Activated CD8-positive, alpha-beta T cell treated with anti-CD3 and anti-CD28 coated beads for 36 hours (primary cell): ENCODE measurements at regions not wholly inside any gene's neighbourhood (a gene's known extent, or its start where the extent isn't known, plus 50 kb on each side); places are given as distances from the start of the nearest gene placed in this dataset.

Experiments
- ATAC-seq: fragments of 200-7000 bp; cut with Tn5 transposase; one replicate; pipeline ENCODE4 v1.10.0; 2021; ENCODE audit warnings: mild to moderate bottlenecking, moderate library complexity
- CTCF ChIA-PET: fragments of 350-600 bp; sonication (Branson Sonifier 250); formaldehyde crosslinking; loops from one replicate; lab custom pipeline; 2021; ENCODE audit warnings: antibody characterized with exemption; lab: Charles Lee
- POLR2A ChIA-PET: fragments of 350-600 bp; sonication (Branson Sonifier 250); formaldehyde crosslinking; loops from one replicate; lab custom pipeline; 2021; ENCODE audit warnings: antibody characterized with exemption; lab: Charles Lee
- DNase-seq: peaks from one replicate; pipeline ENCODE4 v3.0.0-alpha.2; 2020
- H3K27ac Mint-ChIP-seq: one replicate; pipeline ENCODE4 v1.8.0; 2021; ENCODE audit warnings: mild to moderate bottlenecking, mixed read lengths
- H3K27me3 Mint-ChIP-seq: one replicate; pipeline ENCODE4 v1.8.0; 2021; ENCODE audit warnings: mixed read lengths
- H3K36me3 Mint-ChIP-seq: one replicate; pipeline ENCODE4 v1.8.0; 2021; ENCODE audit warnings: low read depth, mixed read lengths
- H3K4me1 Mint-ChIP-seq: one replicate; pipeline ENCODE4 v1.8.0; 2021; ENCODE audit warnings: low read depth, mixed read lengths
- H3K4me3 Mint-ChIP-seq: one replicate; pipeline ENCODE4 v1.8.0; 2021; ENCODE audit warnings: mild to moderate bottlenecking, moderate library complexity, mixed read lengths
- H3K9me3 Mint-ChIP-seq: one replicate; pipeline ENCODE4 v1.8.0; 2021; ENCODE audit warnings: mixed read lengths
- intact Hi-C: fragments of 100-400 bp; cut with micrococcal nuclease; formaldehyde crosslinking; loops from one replicate; pipeline ENCODE4 v1.10.0; 2022
- TF ChIP-seq, protein P1 (sequence below): fragments of 200-600 bp; IDR thresholded peaks from one replicate; pipeline ENCODE4 v1.8.0; 2022; ENCODE audit warnings: antibody characterized with exemption, mild to moderate bottlenecking

DNA sequence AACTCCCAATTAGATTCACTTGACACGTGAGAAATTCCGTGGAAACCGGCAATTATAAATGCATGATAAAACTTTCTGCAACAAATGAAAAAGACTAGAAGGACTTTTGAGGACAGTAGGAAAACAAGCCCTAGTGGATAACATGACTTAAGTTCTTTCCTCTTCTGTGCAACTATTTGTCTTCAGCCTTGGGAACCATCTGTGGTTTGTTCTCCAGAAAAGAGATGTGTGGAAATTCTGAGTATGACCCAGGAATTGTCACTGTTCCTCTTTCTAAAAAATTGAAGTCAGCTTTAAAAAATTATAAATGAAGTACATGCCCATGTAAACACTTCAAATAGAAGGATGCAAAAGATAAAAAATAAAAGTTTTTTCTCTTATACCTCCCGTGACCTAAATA, 128.6 kb upstream of the SVIL start:
- intact Hi-C loops: no loop called here
- DNase-seq (no peak), ATAC-seq (no peak)
- Mint-ChIP-seq H3K4me1 (no peaks in the 10 kb centered on the region), H3K27ac (no peak overlapping the region), H3K9me3 (no peaks in the 10 kb centered on the region), H3K36me3 (no peaks in the 10 kb centered on the region), H3K27me3 (no peaks in the 10 kb centered on the region), H3K4me3 (no peak overlapping the region)
- ChIA-PET CTCF (no interaction called here), POLR2A (no interaction called here)
- TF ChIP-seq, protein P1, sequence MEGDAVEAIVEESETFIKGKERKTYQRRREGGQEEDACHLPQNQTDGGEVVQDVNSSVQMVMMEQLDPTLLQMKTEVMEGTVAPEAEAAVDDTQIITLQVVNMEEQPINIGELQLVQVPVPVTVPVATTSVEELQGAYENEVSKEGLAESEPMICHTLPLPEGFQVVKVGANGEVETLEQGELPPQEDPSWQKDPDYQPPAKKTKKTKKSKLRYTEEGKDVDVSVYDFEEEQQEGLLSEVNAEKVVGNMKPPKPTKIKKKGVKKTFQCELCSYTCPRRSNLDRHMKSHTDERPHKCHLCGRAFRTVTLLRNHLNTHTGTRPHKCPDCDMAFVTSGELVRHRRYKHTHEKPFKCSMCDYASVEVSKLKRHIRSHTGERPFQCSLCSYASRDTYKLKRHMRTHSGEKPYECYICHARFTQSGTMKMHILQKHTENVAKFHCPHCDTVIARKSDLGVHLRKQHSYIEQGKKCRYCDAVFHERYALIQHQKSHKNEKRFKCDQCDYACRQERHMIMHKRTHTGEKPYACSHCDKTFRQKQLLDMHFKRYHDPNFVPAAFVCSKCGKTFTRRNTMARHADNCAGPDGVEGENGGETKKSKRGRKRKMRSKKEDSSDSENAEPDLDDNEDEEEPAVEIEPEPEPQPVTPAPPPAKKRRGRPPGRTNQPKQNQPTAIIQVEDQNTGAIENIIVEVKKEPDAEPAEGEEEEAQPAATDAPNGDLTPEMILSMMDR: no peak

DNA sequence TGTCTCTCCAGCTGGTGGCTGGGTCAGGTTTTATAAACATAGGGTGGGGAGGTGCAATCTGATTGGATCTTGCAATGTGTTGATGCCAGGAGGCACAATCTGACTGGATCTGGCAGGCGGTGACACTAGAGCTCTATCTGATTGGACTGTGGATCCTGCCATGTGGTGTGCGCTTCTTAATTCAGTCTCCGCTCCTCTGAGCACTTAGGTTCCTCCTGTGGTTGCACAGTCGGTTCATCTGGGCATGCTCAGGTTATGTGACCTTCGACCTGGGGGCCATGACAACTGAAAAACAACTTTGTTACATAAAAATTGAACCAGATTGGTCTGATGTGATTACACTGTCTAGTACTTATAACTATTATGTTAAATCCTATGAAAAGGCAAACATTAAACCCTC, 127.1 kb upstream of the SVIL start:
- Mint-ChIP-seq H3K4me3 (no peak overlapping the region), H3K9me3 (no peaks in the 10 kb centered on the region), H3K27me3 (no peaks in the 10 kb centered on the region), H3K4me1 (no peaks in the 10 kb centered on the region), H3K27ac (no peak overlapping the region), H3K36me3 (no peaks in the 10 kb centered on the region)
- DNase-seq: no peak
- no peak for ATAC-seq
- TF ChIP-seq, protein P1: no peak
- intact Hi-C loops: no loop called here
- ChIA-PET CTCF (no interaction called here), POLR2A (no interaction called here)

DNA sequence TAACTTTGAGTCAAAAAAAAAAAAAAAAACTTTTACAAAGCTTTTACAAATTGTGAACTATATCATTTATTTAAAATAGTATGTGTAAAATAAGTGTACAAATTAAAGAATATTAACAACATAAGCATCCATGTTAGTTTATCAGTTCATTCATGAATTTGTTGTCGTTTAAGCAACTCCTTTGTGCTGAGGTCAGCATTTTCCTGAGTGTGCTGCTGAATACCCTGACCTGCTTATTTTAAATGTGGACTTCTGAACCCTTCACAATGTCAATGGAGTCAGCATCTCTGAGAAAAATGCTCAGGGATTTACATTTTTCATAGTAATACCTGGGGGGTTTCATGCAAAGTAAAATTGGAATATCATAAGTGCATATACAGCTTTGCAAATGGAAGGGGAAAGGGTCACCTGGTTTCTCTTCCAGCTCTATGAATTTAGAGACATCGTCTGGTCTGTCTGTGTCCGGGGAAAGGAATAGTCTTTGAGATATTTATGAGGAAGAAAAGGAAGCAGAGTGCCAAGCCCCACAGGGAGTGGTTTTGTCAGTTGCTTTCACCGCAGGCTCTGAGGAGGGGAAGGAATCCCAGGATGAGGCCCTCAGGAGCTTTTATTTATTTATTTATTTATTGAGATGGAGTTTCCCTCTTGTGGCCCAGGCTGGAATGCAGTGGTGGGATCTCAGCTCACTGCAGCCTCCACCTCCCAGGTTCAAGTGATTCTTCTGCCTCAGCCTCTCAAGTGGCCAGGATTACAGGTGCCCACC, 125.5 kb upstream of the SVIL start:
- H3K27me3 Mint-ChIP-seq: no peaks in the 10 kb centered on the region
- no peak overlapping the region for H3K27ac Mint-ChIP-seq
- ChIA-PET POLR2A (no interaction called here), CTCF (interaction anchor here (1.0 kb wide), 1 partner anchor 45 kb away, joined by 3 read pairs; no protein-coding TSS in a partner anchor)
- intact Hi-C loops: no loop called here
- no peaks in the 10 kb centered on the region for H3K9me3 Mint-ChIP-seq
- DNase-seq (no peak), ATAC-seq (no peak)
- no peak overlapping the region for H3K4me3 Mint-ChIP-seq
- TF ChIP-seq, protein P1: no peak
- H3K4me1 Mint-ChIP-seq: no peaks in the 10 kb centered on the region
- no peaks in the 10 kb centered on the region for H3K36me3 Mint-ChIP-seq

DNA sequence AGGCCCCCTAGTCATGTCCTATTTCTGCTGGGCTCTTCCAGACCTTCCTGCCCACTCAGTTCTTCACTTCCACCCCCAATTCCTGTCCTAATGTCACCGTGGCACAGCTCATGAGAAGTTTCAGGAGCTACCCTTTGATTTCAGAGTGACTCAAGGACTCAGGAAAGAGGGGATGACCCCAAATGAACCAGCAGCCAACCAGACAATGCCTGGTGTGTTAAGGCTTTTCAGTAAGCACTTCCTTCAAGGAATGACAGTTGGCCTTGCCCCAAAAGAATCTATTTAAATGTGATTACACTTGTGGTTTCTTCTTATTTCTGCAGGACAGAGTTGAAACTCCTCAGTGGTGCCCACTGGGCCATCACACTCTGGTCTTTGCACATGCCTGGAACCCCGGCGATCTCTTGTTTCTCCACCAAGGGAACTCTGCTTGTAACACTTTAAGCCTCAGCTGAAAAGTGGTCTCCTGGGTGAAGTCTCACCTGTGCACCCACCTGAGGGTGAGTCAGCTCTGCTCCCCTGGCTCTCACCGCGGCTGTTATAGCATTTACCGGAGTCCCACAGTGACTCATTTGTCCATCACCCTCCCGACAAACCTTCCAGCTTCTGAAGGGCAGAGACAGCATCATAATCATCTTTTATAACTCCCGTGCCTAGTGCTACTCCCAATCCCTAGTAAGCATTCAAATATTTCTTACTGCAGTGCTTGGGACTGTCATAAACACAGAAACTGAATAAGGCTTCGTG, 123.0 kb upstream of the SVIL start:
- peak; percentile 5 for DNase-seq
- H3K36me3 Mint-ChIP-seq: no peaks in the 10 kb centered on the region
- POLR2A ChIA-PET: interaction anchor here (0.6 kb wide), 1 partner anchor 16 kb away, joined by 5 read pairs; no protein-coding TSS in a partner anchor

More for the DNA sequence above, 123.0 kb upstream of the SVIL start:
- TF ChIP-seq, protein P1: no peak
- Mint-ChIP-seq H3K4me1 (no peaks in the 10 kb centered on the region), H3K27me3 (no peaks in the 10 kb centered on the region), H3K27ac (no peak overlapping the region), H3K4me3 (no peak overlapping the region), H3K9me3 (no peaks in the 10 kb centered on the region)
- intact Hi-C loops: no loop called here
- CTCF ChIA-PET: interaction anchor here (0.6 kb wide), 1 partner anchor 190 kb away, joined by 3 read pairs; no protein-coding TSS in a partner anchor
- no peak for ATAC-seq
